Right lobe of liver (tissue), 4 donors: ENCODE measurements at regions not wholly inside any gene's neighbourhood (a gene's known extent, or its start where the extent isn't known, plus 50 kb on each side); places are given as distances from the start of the nearest gene placed in this dataset.

Experiments
- CTCF ChIP-seq, 4 donors: fragments of 200-600 bp in 3 of 4; fragments of 450-650 bp in 1 of 4; IDR thresholded peaks; one replicate each; pipeline versions ENCODE4 v1.5.1 to v1.8.0; 2016 to 2022; ENCODE audit warnings: antibody characterized with exemption in 4 of 4, mild to moderate bottlenecking in 2 of 4
- POLR2A ChIP-seq: fragments of 450-650 bp; IDR thresholded peaks from one replicate; pipeline ENCODE4 v1.6.1; 2017; ENCODE audit warnings: antibody characterized with exemption, mild to moderate bottlenecking
- donor health status: DM: no; HTN: no; CAD: no.
- donor health status: DM: no; HTN: no; CAD: no.
- donor health status: DM: no; HTN: yes; CAD: no.

GRCh38 chr5:67606586-67606947, 410.0 kb upstream of the CD180 start:
- TF ChIP-seq CTCF (IDR thresholded peaks at IDR 0.05) = no peak
- no peak for TF ChIP-seq POLR2A
